HG03342 (cell line): ENCODE measurements at regions not wholly inside any gene's neighbourhood (a gene's known extent, or its start where the extent isn't known, plus 50 kb on each side); places are given as distances from the start of the nearest gene placed in this dataset.

Experiments used
- ATAC-seq: cut with Tn5 transposase; IDR thresholded peaks from one replicate; pipeline ENCODE4 v1.9.1; 2021; ENCODE audit warnings: mild to moderate bottlenecking, moderate library complexity; ENCODE audit not compliant: unreplicated experiment

GRCh38 chr2:66382091-66382490 is 52.8 kb upstream of the MEIS1 start:
- ATAC-seq, result no peak

GRCh38 chr2:66379473-66379872 is 55.5 kb upstream of the MEIS1 start:
- ATAC-seq, result no peak

DNA sequence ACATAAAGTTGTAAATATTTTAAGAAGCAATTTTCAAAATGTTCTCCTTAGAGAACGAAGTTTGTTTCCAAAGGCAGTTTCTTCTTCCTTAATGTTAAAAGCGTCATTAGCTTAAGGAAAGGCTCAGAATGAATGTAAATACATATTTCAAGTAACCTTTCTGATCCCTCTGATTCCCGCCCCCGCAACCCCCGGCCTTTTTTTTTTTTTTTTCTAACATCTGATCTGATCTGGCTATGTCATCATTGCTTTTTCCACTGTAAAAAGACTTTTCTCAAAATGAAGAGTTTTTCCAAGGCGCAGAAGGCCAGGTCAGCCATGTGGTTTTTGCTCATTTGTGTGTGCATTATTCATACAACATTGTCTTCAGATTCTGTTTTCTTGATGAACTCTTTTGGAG is 57.1 kb upstream of the MEIS1 start:
- ATAC-seq, result no peak

DNA sequence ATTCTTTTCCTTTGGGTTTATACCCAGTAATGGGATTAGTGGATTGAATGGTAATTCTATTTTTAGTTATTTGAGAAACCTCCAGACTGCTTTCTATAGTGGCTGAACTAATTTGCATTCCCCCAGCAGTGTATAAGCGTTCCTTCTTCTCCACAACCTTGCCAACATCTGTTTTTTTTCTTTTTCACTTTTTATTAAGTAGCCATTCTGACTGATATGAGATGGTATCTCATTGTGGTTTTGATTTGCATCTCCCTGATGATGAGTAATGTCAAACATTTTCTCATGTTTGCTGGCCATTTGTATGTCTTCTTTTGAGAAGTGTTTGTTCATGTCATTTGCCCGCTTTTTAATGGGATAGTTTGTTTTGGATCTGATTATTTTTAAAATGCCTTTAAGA is 64.1 kb upstream of the MEIS1 start:
- no peak for ATAC-seq

DNA sequence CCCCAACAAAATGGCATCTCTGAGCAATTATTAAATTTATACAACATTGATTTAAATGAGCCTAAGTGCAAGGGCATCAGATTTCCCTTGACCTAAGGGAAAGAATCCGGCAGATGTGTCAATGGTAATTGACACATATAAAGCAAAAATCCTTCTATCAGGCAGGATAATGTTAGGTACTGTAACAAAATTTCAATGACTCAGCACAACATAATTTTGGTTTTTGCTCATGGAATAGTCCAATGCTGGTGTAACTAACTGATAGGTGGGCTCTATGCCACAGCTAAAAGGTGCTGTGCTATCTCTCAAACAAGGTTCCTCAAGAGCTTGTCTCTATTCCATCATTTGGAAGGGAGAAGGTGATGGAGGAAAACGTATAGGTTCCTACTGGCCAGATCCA is 68.3 kb upstream of the MEIS1 start:
- ATAC-seq, result no peak

DNA sequence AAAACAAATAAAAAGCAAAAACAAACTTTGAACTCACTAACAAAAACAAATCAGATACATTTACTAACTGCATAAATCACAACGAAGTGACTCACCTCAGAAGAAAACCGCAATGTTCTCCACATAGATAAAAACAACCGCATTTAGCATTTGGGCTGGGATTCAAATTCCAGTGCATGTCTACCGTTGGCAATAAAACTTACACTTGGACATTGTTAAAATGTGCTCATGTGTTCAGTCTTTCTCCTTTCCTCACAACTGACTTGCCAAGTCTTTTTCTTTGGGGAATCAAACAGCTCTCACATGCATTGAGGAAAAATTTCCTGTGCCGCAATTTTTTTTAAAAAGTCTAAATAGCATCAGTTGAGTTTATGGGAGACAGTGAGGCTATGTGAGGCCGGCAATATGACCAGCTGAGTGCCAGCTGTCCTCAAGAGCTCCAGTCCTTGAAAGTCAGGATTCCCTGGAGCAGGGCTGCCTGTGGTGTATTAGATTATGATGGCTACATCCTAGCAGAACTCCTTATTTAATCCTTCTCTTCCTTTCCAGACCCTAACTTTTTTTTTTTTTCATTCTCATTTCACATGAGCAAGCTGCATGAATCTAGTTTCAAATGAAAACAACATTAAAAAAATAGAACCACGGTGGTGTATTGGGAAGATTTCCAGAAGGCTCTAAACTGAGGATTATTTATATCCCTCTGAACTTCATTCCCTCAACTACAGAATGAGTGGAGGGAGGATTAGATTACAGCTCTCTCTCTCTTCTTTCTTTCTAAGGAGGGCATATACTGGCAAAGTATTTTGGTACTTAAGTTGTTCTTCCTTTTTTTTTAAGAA is 70.2 kb upstream of the MEIS1 start:
- no peak for ATAC-seq

DNA sequence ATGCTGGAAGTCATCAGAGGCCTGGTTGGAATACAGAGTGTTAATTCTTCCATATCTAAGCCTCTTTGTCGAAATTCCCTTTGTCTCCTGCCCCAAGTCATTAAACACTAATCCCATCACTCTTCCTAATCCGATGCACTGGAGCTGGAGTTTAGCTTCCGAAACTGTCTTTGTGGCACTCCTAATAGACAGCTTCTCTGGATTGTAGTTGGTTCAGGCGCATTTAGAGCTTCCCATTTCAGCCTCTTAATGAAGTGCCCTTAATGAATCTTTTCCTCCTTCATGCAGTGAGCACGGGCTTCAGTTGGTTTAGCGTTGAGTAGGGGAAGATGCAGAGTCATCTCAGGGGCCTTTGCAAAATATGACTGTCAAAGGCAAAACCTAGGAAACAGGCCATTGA is 72.2 kb upstream of the MEIS1 start:
- ATAC-seq, result no peak

- ATAC-seq, result no peak
Measured at GRCh38 chr2:66346231-66346664, 88.7 kb upstream of the MEIS1 start.

DNA sequence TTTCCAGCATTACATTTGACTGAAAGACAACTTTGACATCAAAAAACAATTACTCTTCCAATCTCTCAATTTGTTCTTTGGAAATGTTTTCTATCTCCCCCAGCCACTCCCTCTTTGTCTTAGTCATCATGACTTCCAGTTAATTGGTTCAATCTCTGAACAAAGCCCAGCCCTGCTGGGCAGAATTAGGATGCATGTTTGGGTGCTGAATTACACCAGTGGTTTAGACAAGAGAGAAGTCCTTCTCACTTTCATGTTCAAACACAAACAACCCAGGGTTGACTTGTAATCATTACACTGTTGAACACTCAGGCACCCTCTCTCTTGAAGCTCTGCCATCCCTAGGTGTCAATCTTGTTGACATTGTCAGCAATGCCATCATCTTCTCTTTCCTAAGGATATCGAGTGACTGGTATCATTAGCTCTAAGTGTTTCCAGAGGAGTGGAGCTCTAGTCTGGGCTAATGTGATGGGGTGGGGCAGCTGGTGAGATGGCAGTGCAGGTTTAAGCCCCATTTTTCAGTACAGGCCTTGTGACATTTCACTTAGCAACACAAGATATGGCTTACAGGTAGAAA is 90.8 kb upstream of the MEIS1 start:
- ATAC-seq, result no peak

DNA sequence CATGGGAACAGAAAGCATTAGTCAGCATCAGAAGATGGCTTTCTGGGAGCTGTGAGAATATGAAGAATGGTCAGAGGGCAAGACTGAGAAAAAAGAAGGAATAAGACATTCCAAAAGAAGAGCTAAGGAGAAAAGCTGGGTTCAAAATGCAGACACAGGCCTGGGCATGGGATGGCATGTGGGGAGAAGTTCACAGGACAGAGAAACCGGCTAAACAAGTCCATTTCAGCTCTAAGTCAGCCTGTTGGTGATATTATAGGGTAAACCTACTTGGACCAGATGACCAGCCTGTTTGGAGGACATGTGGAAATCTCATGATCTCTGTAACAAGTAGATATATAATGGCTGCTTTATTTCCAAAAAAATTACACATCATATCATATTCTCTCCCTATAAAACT is 91.7 kb upstream of the MEIS1 start:
- ATAC-seq, result no peak

GRCh38 chr2:66340521-66340920 is 94.4 kb upstream of the MEIS1 start:
- no peak for ATAC-seq

DNA sequence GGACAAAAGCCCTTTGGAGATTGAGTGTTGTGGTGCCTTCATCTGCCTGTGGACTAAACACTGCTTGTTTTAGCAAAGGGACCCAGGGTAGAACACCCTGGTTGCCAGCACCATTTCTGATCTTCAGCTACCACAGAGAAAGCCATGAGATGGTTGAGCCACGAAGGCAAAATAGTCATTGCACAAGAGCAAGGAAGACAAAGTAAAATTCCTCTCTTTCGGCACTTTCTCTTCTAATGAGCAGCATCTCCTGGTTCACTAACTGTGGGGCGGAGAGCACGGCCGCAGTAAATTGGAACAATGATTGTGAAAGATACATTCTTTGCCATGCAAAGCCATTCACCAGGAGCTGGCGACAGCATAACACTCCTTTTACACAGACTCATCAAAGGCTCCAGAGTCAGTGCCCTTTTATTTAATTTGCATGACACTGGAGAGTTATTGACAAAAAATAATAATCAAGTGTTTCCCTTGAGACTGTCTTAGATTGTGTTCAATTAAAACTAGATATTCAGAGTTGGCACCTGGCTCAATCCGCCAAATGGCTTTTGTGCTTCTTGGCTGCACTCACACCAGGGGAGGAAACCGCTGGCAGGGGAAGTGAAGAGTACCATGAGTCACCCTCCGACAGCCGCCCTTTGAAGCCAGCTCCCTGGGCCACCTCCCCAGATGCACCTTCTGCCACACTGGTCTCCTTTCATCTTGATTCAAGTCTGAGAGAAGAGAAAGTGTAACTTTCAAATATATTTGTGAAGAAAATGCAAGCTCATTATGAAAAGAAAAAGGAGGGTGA is 100.5 kb upstream of the MEIS1 start:
- ATAC-seq, result no peak

DNA sequence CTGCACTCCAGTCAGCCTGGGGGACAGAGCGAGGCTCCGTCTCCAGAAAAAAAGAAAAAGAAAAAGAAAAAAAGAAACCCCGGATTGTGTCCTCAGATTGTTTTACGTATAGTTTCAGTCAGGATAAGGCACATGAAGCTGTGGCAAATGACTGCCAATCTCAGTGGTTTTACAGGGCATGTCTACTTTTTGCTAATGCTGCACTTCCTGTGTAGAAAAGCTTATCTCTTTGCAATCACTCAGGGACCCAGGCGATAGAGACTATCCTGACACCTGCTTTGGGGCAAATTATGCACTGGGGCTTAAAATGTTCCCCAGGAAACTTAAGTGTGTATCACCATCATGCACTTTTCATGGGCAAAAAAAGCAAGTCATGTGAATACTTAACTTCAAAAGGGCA is 103.7 kb upstream of the MEIS1 start:
- ATAC-seq, result no peak

- no peak for ATAC-seq
Measured at GRCh38 chr2:66329081-66329605, 105.8 kb upstream of the MEIS1 start.

DNA sequence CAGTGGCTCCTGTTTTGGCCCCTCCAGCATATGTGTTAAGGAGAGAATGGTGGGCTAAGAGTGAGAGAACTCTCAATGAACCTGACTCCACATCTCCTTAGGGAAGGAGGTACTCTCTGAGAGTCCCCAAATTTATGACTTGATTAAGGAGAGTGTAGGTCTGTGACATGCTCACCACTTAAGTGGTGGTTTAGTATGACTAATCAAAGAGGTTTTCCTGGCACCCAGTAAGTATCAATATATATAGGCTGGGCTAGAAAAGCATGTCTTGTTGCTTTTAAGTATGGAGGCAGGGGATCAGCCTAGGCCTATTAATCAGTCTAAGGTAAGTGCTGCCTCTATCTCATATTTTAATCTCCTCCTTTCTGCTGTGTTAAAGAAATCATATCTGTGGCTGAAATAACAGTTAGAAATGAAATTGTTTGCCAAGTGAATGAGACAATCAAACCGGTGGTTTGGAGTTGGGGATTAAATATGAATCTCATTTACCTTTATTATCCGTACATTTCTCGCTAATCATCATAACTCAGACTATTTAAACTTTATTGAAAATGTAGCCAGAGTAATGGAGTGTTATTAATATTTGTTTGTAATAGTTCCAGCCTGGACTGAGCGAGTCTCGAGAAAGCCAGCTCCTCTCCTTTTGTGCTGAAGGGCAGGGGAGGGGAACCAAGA is 107.7 kb upstream of the MEIS1 start:
- no peak for ATAC-seq

GRCh38 chr2:66324909-66325528 is 109.9 kb upstream of the MEIS1 start:
- no peak for ATAC-seq

DNA sequence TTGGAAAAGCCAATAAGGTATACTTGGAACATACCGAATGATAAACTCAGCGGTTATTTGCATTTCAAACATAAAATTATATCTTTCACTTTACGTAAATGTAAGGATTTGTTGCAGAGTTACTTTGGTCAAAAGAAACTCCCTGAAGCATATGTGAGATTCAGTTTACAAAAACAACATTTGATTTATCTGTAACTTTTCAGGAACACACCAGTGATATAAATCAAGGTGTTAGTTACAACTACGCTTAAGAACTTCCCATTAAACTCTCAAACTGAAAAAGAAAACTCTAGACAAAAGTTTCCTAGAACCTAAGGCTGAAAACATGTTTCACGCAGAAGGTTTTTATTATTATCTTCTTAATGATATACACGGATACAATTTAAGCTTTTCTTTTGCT is 110.6 kb upstream of the MEIS1 start:
- no peak for ATAC-seq

DNA sequence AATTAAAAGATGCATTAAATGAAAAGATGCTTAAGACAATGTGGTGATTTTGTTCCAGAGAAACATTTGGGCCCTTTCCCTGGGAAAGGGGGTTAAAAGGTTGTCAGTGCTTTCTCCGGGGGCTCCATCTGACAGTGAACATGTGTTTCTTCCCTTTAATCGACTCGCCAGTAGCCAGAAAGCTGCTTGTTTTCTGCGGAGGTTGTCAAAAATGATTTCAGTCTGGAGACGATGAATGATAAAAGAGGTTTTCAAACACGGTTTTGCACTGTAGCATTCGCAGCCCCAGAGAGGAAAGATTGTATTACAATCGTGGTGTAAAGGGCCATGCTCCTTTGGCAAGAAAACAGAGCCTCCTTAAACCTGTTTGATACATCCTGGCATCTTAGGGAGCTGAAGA is 111.5 kb upstream of the MEIS1 start:
- no peak for ATAC-seq

GRCh38 chr2:66322506-66323260 is 112.2 kb upstream of the MEIS1 start:
- ATAC-seq, result no peak

DNA sequence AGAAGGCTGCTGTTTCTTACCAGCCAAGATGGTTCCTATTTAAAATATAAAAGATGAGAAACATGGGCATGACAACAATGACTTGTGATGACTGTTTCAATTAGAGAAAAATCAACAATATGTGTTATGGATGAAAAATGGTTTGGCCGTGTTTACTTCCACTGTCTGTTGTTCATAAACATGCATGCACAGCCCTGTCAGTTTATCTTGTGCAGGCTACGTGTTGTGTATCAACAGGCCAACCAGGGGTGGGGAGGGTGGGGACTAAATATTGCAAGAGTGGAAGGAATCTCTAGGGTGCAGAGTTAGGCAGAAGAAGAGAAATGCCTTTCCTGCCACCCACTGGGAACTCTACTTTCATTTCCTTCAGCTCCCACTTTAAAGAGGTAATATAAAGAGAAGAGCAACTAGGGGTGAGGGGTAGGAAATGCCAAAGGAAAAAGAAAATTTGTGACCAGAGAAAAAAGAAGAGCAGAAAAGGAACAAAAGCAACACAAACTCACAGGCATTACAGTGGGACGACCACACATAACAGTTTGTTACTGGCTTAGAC is 116.8 kb upstream of the MEIS1 start:
- ATAC-seq, result no peak
